A673 (cell line): ENCODE measurements at regions not wholly inside any gene's neighbourhood (a gene's known extent, or its start where the extent isn't known, plus 50 kb on each side); places are given as distances from the start of the nearest gene placed in this dataset.

Experiments used
- BruUV-seq: library from RNA; stranded (reverse); fragments of 400-500 nt; replicated peaks from 2 replicates; lab custom pipeline; 2021; lab: Mats Ljungman, UMichigan
- CTCF ChIA-PET: fragments of 300-600 bp; sonication (Branson Sonifier 250); formaldehyde crosslinking; loops from one replicate; lab custom pipeline; 2022; ENCODE audit warnings: antibody characterized with exemption; lab: Charles Lee
- POLR2A ChIA-PET: fragments of 300-600 bp; sonication (Branson Sonifier 250); formaldehyde crosslinking; loops from one replicate; lab custom pipeline; 2022; ENCODE audit warnings: antibody characterized with exemption; ENCODE audit not compliant: low non-redundant PET; lab: Charles Lee
- DNase-seq: peaks from one replicate; pipeline ENCODE4 v3.0.0-alpha.2; 2015; ENCODE audit warnings: low spot score
- H3K27ac ChIP-seq: fragments of 200-600 bp; sonication (generic); 2 replicates; pipeline ENCODE4 v1.5.1; 2016; ENCODE audit warnings: mixed run types, low read depth, mild to moderate bottlenecking, mixed read lengths, antibody characterized with exemption, low read length; ENCODE audit not compliant: poor library complexity, severe bottlenecking
- H3K27me3 ChIP-seq: fragments of 200-600 bp; sonication (generic); replicated peaks from 2 replicates; pipeline ENCODE4 v1.6.1; 2017; ENCODE audit warnings: mixed run types, low read depth, mild to moderate bottlenecking, mixed read lengths, antibody characterized with exemption, low read length; ENCODE audit not compliant: insufficient read depth, poor library complexity
- H3K36me3 ChIP-seq: fragments of 200-600 bp; sonication (generic); 2 replicates; pipeline ENCODE4 v1.6.1; 2016; ENCODE audit warnings: mixed run types, mild to moderate bottlenecking, mixed read lengths, antibody characterized with exemption, low read length; ENCODE audit not compliant: insufficient read depth, poor library complexity, severe bottlenecking
- H3K4me1 ChIP-seq: fragments of 200-600 bp; sonication (generic); 2 replicates; pipeline ENCODE4 v1.6.1; 2017; ENCODE audit warnings: mixed run types, mild to moderate bottlenecking, mixed read lengths, antibody characterized with exemption, low read length; ENCODE audit not compliant: insufficient read depth, poor library complexity, severe bottlenecking
- H3K4me3 ChIP-seq: fragments of 200-600 bp; sonication (generic); 2 replicates; pipeline ENCODE4 v1.5.1; 2016; ENCODE audit warnings: low read depth, mixed run types, mild to moderate bottlenecking, mixed read lengths, low read length; ENCODE audit not compliant: poor library complexity, severe bottlenecking
- H3K9me3 ChIP-seq: fragments of 200-600 bp; sonication (generic); 2 replicates; pipeline ENCODE4 v1.6.1; 2016; ENCODE audit warnings: mixed run types, low read depth, mild to moderate bottlenecking, mixed read lengths, antibody characterized with exemption, low read length; ENCODE audit not compliant: poor library complexity, severe bottlenecking
- CTCF ChIP-seq: fragments of 300-800, 200-600 bp; sonication (generic); conservative IDR thresholded peaks from 2 replicates; pipeline ENCODE4 v1.5.1; 2017; ENCODE audit warnings: low read depth, mild to moderate bottlenecking, antibody characterized with exemption, low read length, moderate library complexity, mixed read lengths
- EZH2 ChIP-seq: fragments of 200-600 bp; sonication (generic); IDR thresholded peaks from 2 replicates; pipeline ENCODE4 v1.6.1; 2017; ENCODE audit warnings: borderline replicate concordance, low read depth, mild to moderate bottlenecking, mixed read lengths, antibody characterized with exemption, low read length; ENCODE audit not compliant: poor library complexity, severe bottlenecking
- intact Hi-C: fragments of 100-400 bp; cut with micrococcal nuclease; formaldehyde crosslinking; loops from one replicate; pipeline ENCODE4 v1.10.0; 2022; ENCODE audit not compliant: unreplicated experiment

GRCh38 chr15:93820566-93820965 is 410.8 kb upstream of the MCTP2 start:
- H3K36me3 ChIP-seq, result no peaks in the 10 kb centered on the region
- POLR2A ChIA-PET, result no interaction called here
- CTCF ChIA-PET, result interaction anchor here (0.6 kb wide), 1 partner anchor 159 kb away, joined by 3 read pairs; no protein-coding TSS in a partner anchor
- TF ChIP-seq EZH2 (no peak), CTCF (no peak)
- BruUV-seq, result no TSS peak
- no peak overlapping the region for H3K4me3 ChIP-seq
- H3K27ac ChIP-seq, result no peak overlapping the region
- no peaks in the 10 kb centered on the region for H3K27me3 ChIP-seq
- intact Hi-C loops, result loop anchor here (10.0 kb wide), 1 partner anchor 304 kb away; no protein-coding TSS in a partner anchor
- no peaks in the 10 kb centered on the region for H3K4me1 ChIP-seq
- DNase-seq, result no peak
- no peaks in the 10 kb centered on the region for H3K9me3 ChIP-seq

DNA sequence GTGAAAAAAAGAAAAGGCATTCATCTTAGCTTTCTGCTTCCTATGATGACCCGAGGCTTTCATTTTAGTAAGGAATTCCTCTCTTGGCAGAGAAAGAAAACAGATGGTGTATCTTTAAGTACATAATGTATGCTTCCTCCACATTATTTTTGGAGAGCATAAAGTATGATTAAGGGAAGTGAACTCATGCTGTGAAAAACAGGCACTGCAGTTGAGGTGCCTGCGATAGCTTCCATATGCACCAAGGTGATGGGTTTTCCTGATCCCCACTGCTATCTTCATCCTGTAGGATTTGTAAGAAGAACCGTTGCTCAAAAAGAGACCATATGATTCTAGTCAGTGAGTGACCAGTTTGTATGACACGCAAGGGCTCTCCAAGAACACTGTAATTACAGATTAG is 411.5 kb upstream of the MCTP2 start:
- H3K36me3 ChIP-seq, result no peaks in the 10 kb centered on the region
- no peaks in the 10 kb centered on the region for H3K27me3 ChIP-seq
- intact Hi-C loops, result loop anchor here (10.0 kb wide), 1 partner anchor 305 kb away; no protein-coding TSS in a partner anchor
- CTCF ChIA-PET, result no interaction called here
- no peaks in the 10 kb centered on the region for H3K9me3 ChIP-seq
- no peak overlapping the region for H3K4me3 ChIP-seq
- H3K4me1 ChIP-seq, result no peaks in the 10 kb centered on the region
- peak; percentile 15 for DNase-seq
- no TSS peak for BruUV-seq
- TF ChIP-seq EZH2, result no peak
- TF ChIP-seq CTCF, result no peak
- POLR2A ChIA-PET, result no interaction called here
- H3K27ac ChIP-seq, result no peak overlapping the region

DNA sequence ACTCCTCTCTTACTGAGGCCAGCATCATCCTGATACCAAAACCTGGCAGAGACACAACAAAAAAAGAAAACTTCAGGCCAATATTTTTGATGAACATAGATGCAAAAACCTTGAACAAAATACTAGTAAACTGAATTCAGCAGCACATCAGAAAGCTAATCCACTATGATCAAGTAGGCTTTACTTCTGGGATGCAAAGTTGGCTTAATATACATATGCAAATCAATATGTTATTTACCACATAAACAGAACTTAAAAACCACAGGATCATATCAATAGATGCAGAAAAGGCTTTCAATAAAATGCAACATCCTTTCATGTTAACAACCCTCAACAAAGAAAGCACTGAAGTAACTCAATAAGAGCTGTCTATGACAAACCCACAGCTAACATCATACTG is 414.5 kb upstream of the MCTP2 start:
- H3K36me3 ChIP-seq, result no peaks in the 10 kb centered on the region
- no peaks in the 10 kb centered on the region for H3K9me3 ChIP-seq
- no peak overlapping the region for H3K27ac ChIP-seq
- TF ChIP-seq EZH2 (no peak), CTCF (no peak)
- intact Hi-C loops, result no loop called here
- ChIA-PET POLR2A (no interaction called here), CTCF (no interaction called here)
- H3K4me3 ChIP-seq, result no peak overlapping the region
- H3K4me1 ChIP-seq, result no peaks in the 10 kb centered on the region
- DNase-seq, result no peak
- no TSS peak for BruUV-seq
- no peaks in the 10 kb centered on the region for H3K27me3 ChIP-seq
